PC-9 (cell line): ENCODE measurements at regions not wholly inside any gene's neighbourhood (a gene's known extent, or its start where the extent isn't known, plus 50 kb on each side); places are given as distances from the start of the nearest gene placed in this dataset.

Source experiments
- BruUV-seq: library from RNA; stranded (reverse); fragments of 400-500 nt; replicated peaks from 2 replicates; lab custom pipeline; 2021; lab: Mats Ljungman, UMichigan
- CTCF ChIA-PET: fragments of 300-600 bp; sonication (Branson Sonifier 250); formaldehyde crosslinking; loops from one replicate; lab custom pipeline; 2022; ENCODE audit warnings: antibody characterized with exemption; lab: Charles Lee
- POLR2A ChIA-PET: fragments of 300-600 bp; sonication (Branson Sonifier 250); formaldehyde crosslinking; loops from one replicate; lab custom pipeline; 2022; ENCODE audit warnings: antibody characterized with exemption; ENCODE audit not compliant: unreplicated experiment; lab: Charles Lee
- DNase-seq, 2 experiments: peaks; one replicate each; pipeline versions ENCODE4 v3.0.0 to v3.0.0-alpha.2; 2015 to 2022; ENCODE audit warnings: mixed read lengths in 1 of 2
- H2AFZ ChIP-seq: fragments of 200-600 bp; sonication (generic); 2 replicates; pipeline ENCODE4 v1.8.1; 2017; ENCODE audit warnings: antibody characterized with exemption
- H3F3A ChIP-seq: fragments of 200-600 bp; sonication (generic); 2 replicates; pipeline ENCODE4 v1.8.1; 2017; ENCODE audit warnings: antibody characterized with exemption, mild to moderate bottlenecking, low read depth; ENCODE audit not compliant: insufficient read depth
- H3K27ac ChIP-seq: fragments of 200-600 bp; sonication (generic); 2 replicates; pipeline ENCODE4 v1.6.1; 2016; ENCODE audit warnings: mixed run types
- H3K27me3 ChIP-seq: fragments of 200-600 bp; sonication (generic); 2 replicates; pipeline ENCODE4 v1.6.1; 2016; ENCODE audit warnings: low read depth, mixed run types; ENCODE audit not compliant: insufficient read depth
- H3K36me3 ChIP-seq: fragments of 200-600 bp; sonication (generic); 2 replicates; pipeline ENCODE4 v1.6.1; 2016; ENCODE audit warnings: low read depth, mixed run types
- H3K4me1 ChIP-seq: fragments of 200-600 bp; sonication (generic); replicated peaks from 2 replicates; pipeline ENCODE4 v1.6.1; 2016; ENCODE audit warnings: mixed run types; ENCODE audit not compliant: insufficient read depth
- H3K4me2 ChIP-seq: fragments of 200-600 bp; sonication (generic); 2 replicates; pipeline ENCODE4 v1.6.1; 2017; ENCODE audit warnings: mixed run types
- H3K4me3 ChIP-seq: fragments of 200-600 bp; sonication (generic); 2 replicates; pipeline ENCODE4 v1.6.1; 2016; ENCODE audit warnings: mixed run types
- H3K79me2 ChIP-seq: fragments of 200-600 bp; sonication (generic); 2 replicates; pipeline ENCODE4 v1.6.1; 2017; ENCODE audit warnings: low read depth, mixed run types
- H3K9me2 ChIP-seq: fragments of 200-600 bp; sonication (generic); 2 replicates; pipeline ENCODE4 v1.8.1; 2017; ENCODE audit warnings: mild to moderate bottlenecking; ENCODE audit not compliant: insufficient read depth
- H3K9me3 ChIP-seq: fragments of 200-600 bp; sonication (generic); 2 replicates; pipeline ENCODE4 v1.8.1; 2016; ENCODE audit warnings: low read depth; ENCODE audit not compliant: insufficient read depth
- H4K20me1 ChIP-seq: fragments of 200-600 bp; sonication (generic); 2 replicates; pipeline ENCODE4 v1.8.1; 2017; ENCODE audit not compliant: insufficient read depth
- CTCF ChIP-seq: fragments of 200-600 bp; sonication (generic); conservative IDR thresholded peaks from 2 replicates; pipeline ENCODE4 v1.6.1; 2017; ENCODE audit warnings: mixed run types, antibody characterized with exemption, mild to moderate bottlenecking, moderate library complexity
- EZH2 ChIP-seq: fragments of 200-600 bp; sonication (generic); IDR thresholded peaks from 2 replicates; pipeline ENCODE4 v1.8.0; 2017; ENCODE audit warnings: antibody characterized with exemption, low read depth
- intact Hi-C: fragments of 100-400 bp; cut with micrococcal nuclease; formaldehyde crosslinking; loops from one replicate; pipeline ENCODE4 v1.10.0; 2022; ENCODE audit not compliant: unreplicated experiment

- Histone ChIP-seq H3F3A (no peaks in the 10 kb centered on the region), H2AFZ (no peak overlapping the region), H3K79me2 (no peaks in the 10 kb centered on the region), H3K36me3 (no peaks in the 10 kb centered on the region), H3K27ac (no peak overlapping the region), H4K20me1 (no peaks in the 10 kb centered on the region), H3K9me2 (no peaks in the 10 kb centered on the region; the same call in none of the 2 replicates), H3K9me3 (no peaks in the 10 kb centered on the region), H3K4me2 (no peak overlapping the region), H3K27me3 (no peaks in the 10 kb centered on the region), H3K4me1 (no peaks in the 10 kb centered on the region), H3K4me3 (no peak overlapping the region)
- intact Hi-C loops, result no loop called here
- ChIA-PET CTCF (no interaction called here), POLR2A (no interaction called here)
- no peak for DNase-seq
- TF ChIP-seq CTCF, result no peak
- no peak for TF ChIP-seq EZH2
- BruUV-seq, result no TSS peak
Observed at GRCh38 chr18:53859764-53860163, 364.7 kb downstream of the MBD2 start.

- H3K4me3 ChIP-seq, result no peak overlapping the region
- no peaks in the 10 kb centered on the region for H3K9me3 ChIP-seq
- H3K79me2 ChIP-seq, result no peaks in the 10 kb centered on the region
- H3K9me2 ChIP-seq, result no peaks in the 10 kb centered on the region
- no TSS peak for BruUV-seq
- TF ChIP-seq EZH2 (no peak), CTCF (no peak)
- H3K36me3 ChIP-seq, result no peaks in the 10 kb centered on the region
- H4K20me1 ChIP-seq, result no peaks in the 10 kb centered on the region
- H3F3A ChIP-seq, result no peaks in the 10 kb centered on the region
- H3K27me3 ChIP-seq, result no peaks in the 10 kb centered on the region
- intact Hi-C loops, result no loop called here
- no peaks in the 10 kb centered on the region for H3K4me1 ChIP-seq
- no peak overlapping the region for H3K27ac ChIP-seq
- ChIA-PET CTCF (no interaction called here), POLR2A (no interaction called here)
- H3K4me2 ChIP-seq, result no peak overlapping the region
- DNase-seq, result no peak
- no peak overlapping the region for H2AFZ ChIP-seq
Observed at GRCh38 chr18:53850902-53851301, 373.6 kb downstream of the MBD2 start.

DNA sequence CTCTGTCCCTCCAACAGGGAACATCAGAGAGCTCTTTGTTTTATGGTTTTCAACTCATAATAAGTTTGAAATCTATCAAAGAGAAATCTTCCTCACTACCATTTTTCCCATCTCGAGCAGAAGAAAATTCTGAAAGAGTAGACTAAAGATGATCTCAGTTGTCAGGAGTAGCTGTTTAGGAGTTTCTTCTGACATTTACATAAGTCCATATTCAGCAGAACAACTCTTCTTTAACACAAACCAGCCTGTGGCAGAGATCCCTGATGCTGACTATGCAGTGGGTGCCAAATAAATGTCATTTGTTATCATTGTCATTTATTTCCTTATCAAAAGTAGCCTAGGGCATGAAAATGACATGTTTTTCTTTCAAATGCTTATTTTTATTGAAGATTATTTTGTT lies 380.7 kb downstream of the MBD2 start:
- H3F3A ChIP-seq, result no peaks in the 10 kb centered on the region
- H3K4me2 ChIP-seq, result no peak overlapping the region
- BruUV-seq, result no TSS peak
- ChIA-PET POLR2A (no interaction called here), CTCF (no interaction called here)
- no peaks in the 10 kb centered on the region for H4K20me1 ChIP-seq
- H3K36me3 ChIP-seq, result no peaks in the 10 kb centered on the region
- no peak overlapping the region for H3K27ac ChIP-seq
- H2AFZ ChIP-seq, result no peak overlapping the region
- intact Hi-C loops, result no loop called here
- H3K4me3 ChIP-seq, result no peak overlapping the region
- no peaks in the 10 kb centered on the region for H3K9me2 ChIP-seq
- DNase-seq, result no peak
- no peak for TF ChIP-seq EZH2
- TF ChIP-seq CTCF, result no peak
- no peaks in the 10 kb centered on the region for H3K79me2 ChIP-seq
- H3K27me3 ChIP-seq, result no peaks in the 10 kb centered on the region
- no peaks in the 10 kb centered on the region for H3K9me3 ChIP-seq
- H3K4me1 ChIP-seq, result no peaks in the 10 kb centered on the region
